Lower leg skin (tissue), 4 donors: ENCODE measurements at regions not wholly inside any gene's neighbourhood (a gene's known extent, or its start where the extent isn't known, plus 50 kb on each side); places are given as distances from the start of the nearest gene placed in this dataset.
A peak's percentile ranks its signal among the peaks of the same experiment; 100 is the strongest.

ENCODE experiments used
- DNase-seq, 2 donors: peaks; one replicate each; pipeline ENCODE4 v3.0.0-alpha.2; 2019; ENCODE audit warnings: low spot score in 2 of 2
- H3K4me3 ChIP-seq: fragments of 200-600 bp; sonication (generic); 2 replicates; pipeline ENCODE4 v1.5.1; 2017; ENCODE audit warnings: mild to moderate bottlenecking, low read depth; ENCODE audit not compliant: poor library complexity, severe bottlenecking
- POLR2A ChIP-seq, 2 donors: fragments of 450-650 bp; IDR thresholded peaks; one replicate each; pipeline ENCODE4 v1.6.1; 2016 to 2017; ENCODE audit warnings: antibody characterized with exemption in 2 of 2, mild to moderate bottlenecking in 1 of 2, moderate library complexity in 1 of 2
- WGBS, 2 donors: methylation state at CpG; one replicate each; pipeline ENCODE4 v1.1.5; 2018; 5-methylcytosine and 5-hydroxymethylcytosine counted together
- intact Hi-C: fragments of 100-400 bp; cut with DNase I; formaldehyde crosslinking; loops from one replicate; pipeline ENCODE4 v1.15.0; 2023; ENCODE audit warnings: low total_unique reads
- TF ChIP-seq, protein P1 (sequence below), 3 donors: fragments of 450-650 bp; IDR thresholded peaks; one replicate each; pipeline ENCODE4 v1.5.1; 2016; ENCODE audit warnings: antibody characterized with exemption in 3 of 3, mild to moderate bottlenecking in 3 of 3, moderate library complexity in 2 of 3

DNA sequence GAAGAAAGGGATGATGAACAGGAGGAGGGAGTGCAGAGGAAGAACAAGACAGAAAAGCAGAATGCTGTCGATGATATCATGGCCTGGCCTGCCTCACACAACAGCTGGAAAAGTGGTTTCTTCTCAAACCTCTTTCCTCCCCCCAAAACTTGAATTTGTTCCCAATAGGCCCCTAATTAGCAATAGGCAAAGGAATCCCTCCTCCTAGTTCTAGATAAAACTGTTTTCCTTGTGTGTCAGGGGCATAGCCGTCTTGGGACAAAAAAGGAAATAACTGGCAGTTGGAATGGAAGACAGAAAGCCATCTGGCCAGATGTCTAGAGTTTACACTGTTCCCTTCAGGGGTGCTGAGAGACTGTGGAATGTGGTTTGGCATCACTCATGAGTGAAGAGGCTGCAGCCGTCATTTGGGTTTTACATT is 177.8 kb upstream of the C1QTNF7 start:
- WGBS, 2 donors = 34 to 47% methylated on average over 3 of the region's 3 CpGs
- no peak for TF ChIP-seq POLR2A (IDR thresholded peaks at IDR 0.05)
- TF ChIP-seq, protein P1, sequence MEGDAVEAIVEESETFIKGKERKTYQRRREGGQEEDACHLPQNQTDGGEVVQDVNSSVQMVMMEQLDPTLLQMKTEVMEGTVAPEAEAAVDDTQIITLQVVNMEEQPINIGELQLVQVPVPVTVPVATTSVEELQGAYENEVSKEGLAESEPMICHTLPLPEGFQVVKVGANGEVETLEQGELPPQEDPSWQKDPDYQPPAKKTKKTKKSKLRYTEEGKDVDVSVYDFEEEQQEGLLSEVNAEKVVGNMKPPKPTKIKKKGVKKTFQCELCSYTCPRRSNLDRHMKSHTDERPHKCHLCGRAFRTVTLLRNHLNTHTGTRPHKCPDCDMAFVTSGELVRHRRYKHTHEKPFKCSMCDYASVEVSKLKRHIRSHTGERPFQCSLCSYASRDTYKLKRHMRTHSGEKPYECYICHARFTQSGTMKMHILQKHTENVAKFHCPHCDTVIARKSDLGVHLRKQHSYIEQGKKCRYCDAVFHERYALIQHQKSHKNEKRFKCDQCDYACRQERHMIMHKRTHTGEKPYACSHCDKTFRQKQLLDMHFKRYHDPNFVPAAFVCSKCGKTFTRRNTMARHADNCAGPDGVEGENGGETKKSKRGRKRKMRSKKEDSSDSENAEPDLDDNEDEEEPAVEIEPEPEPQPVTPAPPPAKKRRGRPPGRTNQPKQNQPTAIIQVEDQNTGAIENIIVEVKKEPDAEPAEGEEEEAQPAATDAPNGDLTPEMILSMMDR (IDR thresholded peaks at IDR 0.05) = no peak
- no peak for DNase-seq
- H3K4me3 ChIP-seq = no peak overlapping the region
- intact Hi-C loops = no loop called here

DNA sequence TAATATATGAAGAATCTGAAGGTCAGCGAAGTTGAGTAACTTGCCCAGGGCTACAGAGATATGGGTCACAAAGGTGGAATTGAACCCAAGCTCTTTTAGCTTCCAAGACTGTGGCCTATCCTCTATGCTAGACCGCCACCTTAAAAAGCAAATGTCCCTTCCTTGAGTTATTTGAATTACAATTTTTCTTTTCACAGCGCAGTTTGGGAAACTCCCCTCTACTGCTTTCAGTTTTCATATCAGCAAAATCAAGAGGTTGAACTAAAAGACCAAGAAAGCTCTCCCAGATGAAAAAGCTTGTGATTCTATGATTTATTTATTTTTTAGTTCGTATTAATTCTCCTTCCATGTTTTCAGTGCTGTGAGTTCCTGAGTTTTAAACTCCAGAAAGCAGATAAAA is 174.5 kb upstream of the C1QTNF7 start:
- no peak overlapping the region for H3K4me3 ChIP-seq
- DNase-seq = no peak
- 57 to 63% methylated on average over 4 of the region's 4 CpGs for WGBS, 2 donors
- intact Hi-C loops = no loop called here
- TF ChIP-seq, protein P1 (IDR thresholded peaks at IDR 0.05) = no peak
- no peak for TF ChIP-seq POLR2A (IDR thresholded peaks at IDR 0.05)

DNA sequence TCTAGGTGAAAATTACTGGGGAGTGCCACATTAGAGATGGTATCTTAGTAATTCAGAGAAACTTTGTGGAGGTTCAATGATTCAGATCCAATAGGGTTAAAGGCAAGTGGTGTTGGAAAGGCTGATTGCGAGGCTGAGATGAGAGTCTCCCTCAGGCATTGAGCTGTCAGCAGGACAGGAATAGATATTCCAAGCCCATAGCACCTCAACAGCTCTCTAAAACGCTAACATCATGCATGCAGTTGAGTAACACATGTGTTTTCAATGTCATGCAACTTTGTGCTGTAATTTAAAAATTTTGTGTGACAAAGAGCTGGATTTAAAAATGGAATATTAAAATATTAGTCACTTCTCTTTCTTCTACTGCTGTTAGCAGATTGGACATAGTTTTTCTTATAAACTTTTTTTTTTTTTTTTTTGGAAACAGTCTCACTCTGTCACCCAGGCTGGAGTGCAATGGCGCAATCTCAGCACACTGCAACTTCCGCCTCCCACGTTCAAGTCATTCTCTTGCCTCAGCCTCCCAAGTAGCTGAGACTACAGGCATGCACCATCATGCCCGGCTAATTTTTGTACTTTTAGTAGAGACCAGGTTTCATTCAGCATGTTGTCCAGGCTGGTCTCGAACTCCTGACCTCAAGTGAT is 173.5 kb upstream of the C1QTNF7 start:
- peak; percentile 43 to 89 for DNase-seq
- WGBS, 2 donors = 54 to 59% methylated on average over 7 of the region's 7 CpGs
- no peak overlapping the region for H3K4me3 ChIP-seq
- intact Hi-C loops = no loop called here
- TF ChIP-seq, protein P1 (IDR thresholded peaks at IDR 0.05) = no peak
- no peak for TF ChIP-seq POLR2A (IDR thresholded peaks at IDR 0.05)

DNA sequence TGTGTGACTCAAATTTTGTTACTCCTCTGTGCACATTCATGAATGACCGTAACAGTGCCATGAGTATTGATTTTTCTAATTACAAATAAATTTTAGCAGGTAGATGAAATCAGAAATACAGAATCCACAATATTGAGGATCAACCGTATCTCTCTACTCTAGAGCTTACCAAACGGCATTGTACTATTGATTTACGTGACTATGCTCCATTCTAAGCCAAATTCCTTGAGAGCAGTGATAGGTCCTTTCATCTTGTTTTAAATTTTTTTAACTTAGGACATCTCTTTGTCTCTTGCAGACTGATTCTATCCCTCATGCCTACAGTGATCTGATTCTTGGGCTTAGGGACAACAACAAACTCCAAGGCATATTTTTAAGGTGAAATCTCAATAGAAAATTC is 172.3 kb upstream of the C1QTNF7 start:
- DNase-seq = no peak
- TF ChIP-seq POLR2A (IDR thresholded peaks at IDR 0.05) = no peak
- TF ChIP-seq, protein P1 (IDR thresholded peaks at IDR 0.05) = no peak
- 63 to 64% methylated on average over 4 of the region's 4 CpGs for WGBS, 2 donors
- H3K4me3 ChIP-seq = no peak overlapping the region
- intact Hi-C loops = no loop called here

DNA sequence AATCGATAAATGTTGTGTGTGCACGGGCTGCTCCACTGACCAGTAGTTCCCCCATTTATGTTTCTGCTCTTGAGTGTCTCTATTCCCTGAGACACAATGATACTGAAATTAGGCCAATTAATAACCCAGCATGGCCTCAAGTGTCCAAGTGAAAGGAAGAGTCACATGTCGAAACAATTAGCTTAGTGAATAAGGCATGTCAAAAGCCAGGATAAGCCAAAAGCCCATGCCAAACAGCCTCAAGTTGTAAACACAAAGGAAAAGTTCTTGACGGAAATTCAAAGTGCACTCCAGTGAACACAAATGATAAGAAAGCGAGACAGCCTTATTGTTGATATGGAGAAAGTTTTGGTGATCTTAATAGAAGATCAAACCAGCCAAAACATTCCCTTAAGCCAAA is 167.1 kb upstream of the C1QTNF7 start:
- no peak overlapping the region for H3K4me3 ChIP-seq
- no peak for TF ChIP-seq POLR2A (IDR thresholded peaks at IDR 0.05)
- TF ChIP-seq, protein P1 (IDR thresholded peaks at IDR 0.05) = no peak
- WGBS, 2 donors = 45 to 46% methylated on average over 5 of the region's 5 CpGs
- intact Hi-C loops = no loop called here
- no peak for DNase-seq

DNA sequence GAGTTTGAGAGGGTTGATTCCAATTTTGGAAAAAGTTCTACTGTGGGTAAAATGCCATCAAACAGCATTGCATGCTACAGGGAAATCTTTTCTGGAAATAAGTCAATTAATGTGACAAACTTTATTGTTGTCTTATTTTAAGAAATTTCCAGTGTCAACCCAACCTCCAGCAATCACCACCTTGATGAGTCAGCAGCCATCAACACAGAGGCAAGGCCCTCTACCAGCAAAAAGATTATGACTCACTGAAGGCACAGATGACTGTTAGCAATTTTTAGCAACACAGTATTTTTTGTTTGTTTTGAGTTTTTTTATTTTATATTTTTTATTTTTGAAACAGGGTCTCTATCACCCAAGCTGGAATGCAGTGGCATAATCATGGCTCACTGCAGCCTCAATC is 165.4 kb upstream of the C1QTNF7 start:
- intact Hi-C loops = no loop called here
- H3K4me3 ChIP-seq = no peak overlapping the region
- no peak for DNase-seq
- TF ChIP-seq, protein P1 (IDR thresholded peaks at IDR 0.05) = no peak
- no peak for TF ChIP-seq POLR2A (IDR thresholded peaks at IDR 0.05)
